Lung (tissue), 11 donors: ENCODE measurements at regions not wholly inside any gene's neighbourhood (a gene's known extent, or its start where the extent isn't known, plus 50 kb on each side); places are given as distances from the start of the nearest gene placed in this dataset.

ENCODE experiments used
- ATAC-seq: fragments of 200-7000 bp; cut with Tn5 transposase; one replicate; pipeline ENCODE4 v1.9.1; 2020; ENCODE audit warnings: moderate number of reproducible peaks; ENCODE audit not compliant: insufficient read depth, low FRiP score
- DNase-seq, 3 donors: peaks; one replicate each; pipeline ENCODE4 v3.0.0-alpha.2; 2013 to 2017
- H3K27ac ChIP-seq, 2 donors: one replicate each; pipeline ENCODE4 v1.5.1; 2013; ENCODE audit warnings: mild to moderate bottlenecking in 2 of 2, moderate library complexity in 2 of 2, control low read depth in 1 of 2, inconsistent platforms in 1 of 2, low read depth in 1 of 2, low read length in 1 of 2
- H3K27me3 ChIP-seq, 3 donors: one replicate each; pipeline ENCODE4 v1.5.1; 2013; ENCODE audit warnings: low read length in 2 of 3; ENCODE audit not compliant: control insufficient read depth in 3 of 3, insufficient read depth in 3 of 3
- H3K36me3 ChIP-seq, 4 donors: one replicate each; pipeline ENCODE4 v1.5.1; 2013; ENCODE audit warnings: low read length in 4 of 4, mild to moderate bottlenecking in 1 of 4, moderate library complexity in 1 of 4; ENCODE audit not compliant: control insufficient read depth in 4 of 4, insufficient read depth in 4 of 4
- H3K4me1 ChIP-seq, 5 donors: one replicate each; pipeline ENCODE4 v1.5.1; 2013; ENCODE audit warnings: low read length in 5 of 5, mild to moderate bottlenecking in 2 of 5, moderate library complexity in 1 of 5; ENCODE audit not compliant: control insufficient read depth in 5 of 5, insufficient read depth in 5 of 5
- H3K4me3 ChIP-seq: one replicate; pipeline ENCODE4 v1.5.1; 2013; ENCODE audit warnings: mild to moderate bottlenecking, control low read depth, moderate library complexity
- H3K9ac ChIP-seq, 2 donors: one replicate each; pipeline ENCODE4 v1.5.1; 2013; ENCODE audit warnings: low read length in 2 of 2, control low read depth in 1 of 2; ENCODE audit not compliant: insufficient read depth in 1 of 2
- H3K9me3 ChIP-seq, 4 donors: one replicate each; pipeline ENCODE4 v1.5.1; 2013; ENCODE audit warnings: low read length in 3 of 4, mild to moderate bottlenecking in 1 of 4, moderate library complexity in 1 of 4; ENCODE audit not compliant: control insufficient read depth in 4 of 4, insufficient read depth in 3 of 4
- WGBS, 2 donors: extraction: QIAGEN DNeasy Blood & Tissue Kit; methylation state at CpG; one replicate each; pipeline ENCODE4 v1.1.7; 2013; 5-methylcytosine and 5-hydroxymethylcytosine counted together
- TF ChIP-seq, protein P1 (sequence below): IDR thresholded peaks from 2 replicates; pipeline ENCODE4 v1.5.1; 2012; ENCODE audit warnings: mild to moderate bottlenecking; ENCODE audit errors: control extremely low read depth, extremely low read depth
- donor health status: control.
- donor health status: control.
- donor health status: Bipolar disorder and iron deficiency.
- donor health status: healthy.
- donor health status: DM: yes; HTN: yes; CAD: no.

DNA sequence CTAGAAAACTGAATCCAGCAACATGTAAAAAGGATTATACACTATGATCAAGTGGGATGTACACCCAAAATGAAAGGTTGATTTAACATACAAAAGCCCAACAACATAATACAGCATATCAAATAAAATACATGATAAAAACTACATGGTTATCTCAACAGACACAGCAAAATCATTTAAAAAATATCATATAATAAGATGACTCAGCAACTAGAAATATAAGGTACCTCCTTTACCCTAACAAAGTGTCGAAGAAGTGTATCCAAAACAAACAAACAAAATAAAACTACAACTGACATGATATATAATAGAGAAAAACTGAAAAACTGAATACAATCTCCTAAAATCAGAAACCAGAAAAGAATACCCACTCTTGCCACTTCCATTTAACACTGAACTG is 969.1 kb downstream of the AMY1C start:
- H3K4me3 ChIP-seq, result no peak overlapping the region
- no peak overlapping the region for H3K9ac ChIP-seq
- no peaks in the 10 kb centered on the region for H3K36me3 ChIP-seq
- no peaks in the 10 kb centered on the region for H3K27me3 ChIP-seq
- ATAC-seq, result no peak
- H3K27ac ChIP-seq, result no peak overlapping the region
- DNase-seq, result no peak
- WGBS, 2 donors, result 88 to 90% methylated on average over 1 of the region's 1 CpG
- H3K4me1 ChIP-seq, result no peaks in the 10 kb centered on the region
- TF ChIP-seq, protein P1, sequence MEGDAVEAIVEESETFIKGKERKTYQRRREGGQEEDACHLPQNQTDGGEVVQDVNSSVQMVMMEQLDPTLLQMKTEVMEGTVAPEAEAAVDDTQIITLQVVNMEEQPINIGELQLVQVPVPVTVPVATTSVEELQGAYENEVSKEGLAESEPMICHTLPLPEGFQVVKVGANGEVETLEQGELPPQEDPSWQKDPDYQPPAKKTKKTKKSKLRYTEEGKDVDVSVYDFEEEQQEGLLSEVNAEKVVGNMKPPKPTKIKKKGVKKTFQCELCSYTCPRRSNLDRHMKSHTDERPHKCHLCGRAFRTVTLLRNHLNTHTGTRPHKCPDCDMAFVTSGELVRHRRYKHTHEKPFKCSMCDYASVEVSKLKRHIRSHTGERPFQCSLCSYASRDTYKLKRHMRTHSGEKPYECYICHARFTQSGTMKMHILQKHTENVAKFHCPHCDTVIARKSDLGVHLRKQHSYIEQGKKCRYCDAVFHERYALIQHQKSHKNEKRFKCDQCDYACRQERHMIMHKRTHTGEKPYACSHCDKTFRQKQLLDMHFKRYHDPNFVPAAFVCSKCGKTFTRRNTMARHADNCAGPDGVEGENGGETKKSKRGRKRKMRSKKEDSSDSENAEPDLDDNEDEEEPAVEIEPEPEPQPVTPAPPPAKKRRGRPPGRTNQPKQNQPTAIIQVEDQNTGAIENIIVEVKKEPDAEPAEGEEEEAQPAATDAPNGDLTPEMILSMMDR, result no peak
- H3K9me3 ChIP-seq, result no peaks in the 10 kb centered on the region

DNA sequence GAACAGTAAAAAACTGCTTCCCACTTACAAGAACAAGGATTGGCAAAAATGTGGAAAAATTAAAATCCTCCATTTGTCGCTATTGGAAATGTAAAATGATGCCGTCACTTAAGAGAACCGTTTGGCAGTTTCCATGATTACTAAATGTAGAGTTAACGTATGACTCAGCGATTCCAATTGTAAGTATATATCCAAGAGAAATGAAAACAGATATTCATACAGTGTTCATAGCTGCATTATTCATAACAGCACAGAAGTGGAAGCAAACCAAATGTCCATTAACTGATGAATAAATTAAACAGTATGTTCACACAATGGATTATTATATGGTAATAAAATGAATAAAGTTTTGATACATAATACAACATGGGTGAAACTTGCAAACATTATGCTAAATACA is 971.0 kb downstream of the AMY1C start:
- peaks cover 0 to 5% (median 0%) of the 10 kb centered on the region in 4 donors for H3K9me3 ChIP-seq
- H3K36me3 ChIP-seq, result no peaks in the 10 kb centered on the region
- no peaks in the 10 kb centered on the region for H3K4me1 ChIP-seq
- no peak overlapping the region for H3K27ac ChIP-seq
- no peak overlapping the region for H3K4me3 ChIP-seq
- no peaks in the 10 kb centered on the region for H3K27me3 ChIP-seq
- H3K9ac ChIP-seq, result no peak overlapping the region
- DNase-seq, result no peak
- 92 to 95% methylated on average over 5 of the region's 5 CpGs for WGBS, 2 donors
- TF ChIP-seq, protein P1, result no peak
- no peak for ATAC-seq

- no peak for ATAC-seq
- Histone ChIP-seq H3K36me3 (no peaks in the 10 kb centered on the region), H3K27me3 (no peaks in the 10 kb centered on the region), H3K4me1 (no peaks in the 10 kb centered on the region), H3K9me3 (peaks cover 0 to 11% (median 0%) of the 10 kb centered on the region in 4 donors), H3K4me3 (no peak overlapping the region), H3K27ac (no peak overlapping the region), H3K9ac (no peak overlapping the region)
- TF ChIP-seq, protein P1, result no peak
- 73 to 76% methylated on average over 1 of the region's 1 CpG for whole genome bisulfite sequencing, 2 donors
- DNase-seq, result no peak
Observed at GRCh38 chr1:104726917-104727316, 977.2 kb downstream of the AMY1C start.

DNA sequence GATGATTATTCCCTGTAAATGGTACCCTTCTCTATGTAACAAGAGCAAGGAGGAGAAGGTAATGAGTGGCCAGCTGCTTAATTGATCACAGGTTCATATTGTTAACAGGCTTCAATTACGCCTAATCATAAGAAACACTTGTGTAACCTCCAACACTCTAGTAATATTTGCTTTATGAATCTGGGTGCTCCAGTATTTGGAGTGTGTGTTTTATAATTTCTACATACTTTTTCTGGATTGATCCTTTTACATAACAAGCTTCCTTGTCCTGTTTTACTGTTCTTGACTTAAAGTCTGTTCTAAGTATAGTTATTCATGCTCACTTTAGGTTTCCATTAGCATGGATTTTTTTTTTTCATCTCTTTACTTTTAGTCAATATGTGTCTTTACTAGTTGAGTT is 984.2 kb downstream of the AMY1C start:
- H3K9ac ChIP-seq, result no peak overlapping the region
- H3K9me3 ChIP-seq, result peaks cover 0 to 5% (median 2%) of the 10 kb centered on the region in 4 donors
- H3K27ac ChIP-seq, result no peak overlapping the region
- no peak overlapping the region for H3K4me3 ChIP-seq
- TF ChIP-seq, protein P1, result no peak
- ATAC-seq (no peak), DNase-seq (no peak)
- no peaks in the 10 kb centered on the region for H3K27me3 ChIP-seq
- 62 to 86% methylated on average over 1 of the region's 1 CpG for WGBS, 2 donors
- no peaks in the 10 kb centered on the region for H3K36me3 ChIP-seq
- H3K4me1 ChIP-seq, result no peaks in the 10 kb centered on the region
